Colon (tissue), 2 donors: ENCODE measurements at regions not wholly inside any gene's neighbourhood (a gene's known extent, or its start where the extent isn't known, plus 50 kb on each side); places are given as distances from the start of the nearest gene placed in this dataset.
A peak's percentile ranks its signal among the peaks of the same experiment; 100 is the strongest.

Source experiments
- FAIRE-seq: peaks from 2 replicates; lab custom pipeline; 2012; peaks lifted over from hg19 to GRCh38; lab: Jason Lieb, UNC
- donor health status: control.
- donor health status: control.

DNA sequence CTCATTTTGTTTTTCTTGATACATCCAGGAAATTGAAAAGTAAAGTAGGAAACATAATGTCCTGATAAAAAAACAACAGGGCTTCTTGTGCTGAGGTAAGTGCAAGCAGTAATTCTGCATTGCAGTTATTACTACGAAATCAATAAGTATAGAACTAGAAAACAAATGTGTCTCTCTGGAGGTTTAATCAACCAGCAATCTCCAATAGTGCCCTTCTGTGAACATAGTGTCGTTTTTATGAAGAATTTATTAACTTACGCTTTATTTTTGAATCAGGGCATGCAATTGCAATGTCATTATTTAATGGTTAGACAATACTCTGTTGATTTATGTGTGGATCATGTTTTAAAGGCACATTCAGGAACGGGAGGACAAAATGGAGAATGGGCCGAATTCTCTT lies 494.1 kb upstream of the NOVA1 start:
- no peak for FAIRE-seq

DNA sequence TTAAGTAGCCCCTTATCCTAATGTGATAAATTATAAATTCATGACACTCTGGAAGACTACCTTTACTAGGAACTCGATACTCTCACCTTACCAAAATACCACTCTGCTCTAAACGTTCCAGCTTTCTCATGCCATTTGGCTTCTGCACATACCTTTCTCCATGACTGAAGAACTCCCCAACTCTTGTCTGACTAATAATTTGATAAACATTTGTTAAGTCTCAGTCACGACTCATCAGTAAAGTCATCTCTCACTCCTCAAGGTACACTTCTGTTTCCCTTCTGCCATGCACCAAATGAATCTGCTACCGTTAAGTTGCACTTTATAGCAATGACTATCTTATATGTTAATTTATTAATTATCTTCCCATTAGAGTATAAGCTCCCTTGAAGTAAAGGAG lies 498.3 kb upstream of the NOVA1 start:
- FAIRE-seq, result no peak

DNA sequence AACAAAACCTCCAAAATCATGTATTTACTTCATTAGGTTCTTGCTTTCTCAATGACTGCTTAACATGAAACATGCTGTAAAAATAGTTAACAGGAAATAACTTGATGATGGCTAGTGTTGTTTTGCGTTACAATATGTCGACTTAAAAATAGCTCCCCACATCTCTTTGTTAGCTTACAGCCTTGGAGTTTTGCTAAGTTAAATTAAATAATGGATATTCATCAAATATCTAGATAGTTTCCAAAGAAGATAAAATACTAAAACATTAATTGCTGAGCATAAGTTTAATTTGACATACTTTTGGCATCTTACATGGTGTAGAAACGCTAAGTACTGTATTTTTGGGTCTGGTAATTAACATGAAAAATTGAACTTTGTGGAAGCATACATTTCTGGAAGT lies 500.6 kb upstream of the NOVA1 start:
- no peak for FAIRE-seq

DNA sequence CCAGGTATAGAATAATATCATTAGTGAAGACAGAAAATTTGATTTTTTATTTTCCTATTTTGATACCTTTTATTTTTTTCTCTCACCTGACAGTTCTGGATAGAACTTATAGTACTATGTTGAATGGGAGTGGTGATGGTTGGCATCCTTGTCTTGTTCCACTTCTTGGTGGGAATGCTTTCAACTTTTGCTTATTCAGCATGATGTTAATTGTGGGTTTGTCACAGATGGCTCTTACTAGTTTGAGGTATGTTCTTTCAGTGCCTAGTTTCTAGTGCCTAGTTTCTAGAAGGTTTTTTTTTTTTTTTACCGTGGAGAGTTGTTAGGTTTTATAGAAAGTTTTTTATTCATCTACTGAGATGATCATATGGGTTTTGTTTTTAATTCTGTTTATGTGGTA lies 516.3 kb upstream of the NOVA1 start:
- no peak for FAIRE-seq

DNA sequence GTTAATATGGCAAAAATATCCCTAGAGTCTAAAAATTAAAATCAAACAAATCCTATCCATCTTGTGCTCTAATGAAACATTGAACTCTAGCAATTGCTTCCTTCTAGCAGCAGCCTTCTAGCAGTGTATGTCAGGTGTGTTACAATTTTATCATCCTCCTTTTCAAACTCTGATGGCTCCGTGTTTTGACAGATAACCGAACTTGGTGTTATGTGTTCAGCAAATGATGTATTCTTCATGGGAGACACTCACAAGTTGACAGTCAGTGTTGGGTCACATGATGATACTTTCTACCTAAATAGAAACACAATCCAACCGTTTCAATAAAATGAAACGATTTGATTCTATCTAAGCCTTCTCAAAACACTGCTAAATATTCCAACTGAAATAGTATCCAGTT lies 525.3 kb upstream of the NOVA1 start:
- no peak for FAIRE-seq

DNA sequence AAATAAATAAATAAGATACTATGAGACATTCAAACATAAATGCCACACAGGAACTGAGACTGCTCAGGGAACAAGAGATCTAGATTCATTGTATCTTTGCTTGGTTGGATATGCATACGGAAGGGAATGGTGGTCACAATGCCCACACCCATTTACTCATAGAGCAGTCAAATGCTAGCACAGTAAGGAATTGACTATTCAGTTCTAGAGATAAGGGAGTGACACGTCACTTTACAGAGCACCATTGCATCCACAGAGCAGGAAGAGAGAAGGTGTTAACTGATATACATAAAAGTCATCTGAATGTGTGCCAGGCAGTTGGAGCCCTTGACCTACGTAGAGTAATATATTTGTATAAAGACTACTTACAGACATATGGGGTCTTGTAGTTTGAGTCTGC lies 530.0 kb upstream of the NOVA1 start:
- no peak for FAIRE-seq

DNA sequence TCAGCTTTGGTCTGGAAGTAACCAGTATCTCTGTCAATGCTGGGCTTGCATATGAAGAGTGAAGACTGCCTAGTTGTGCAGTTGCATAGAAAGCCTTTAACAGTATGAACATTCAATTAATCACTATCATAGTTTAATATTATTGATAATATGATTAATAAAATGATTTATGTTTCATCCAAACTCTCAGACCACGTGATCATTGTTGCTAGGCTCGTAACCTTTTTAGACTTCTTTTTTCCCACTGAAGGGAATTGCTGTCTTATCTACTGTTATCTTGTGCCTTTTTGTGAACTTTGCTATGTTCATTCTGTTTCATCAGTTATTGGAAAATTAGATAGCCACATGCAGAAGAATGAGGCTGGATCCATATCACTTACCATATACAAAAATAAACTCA lies 536.4 kb upstream of the NOVA1 start:
- no peak for FAIRE-seq

DNA sequence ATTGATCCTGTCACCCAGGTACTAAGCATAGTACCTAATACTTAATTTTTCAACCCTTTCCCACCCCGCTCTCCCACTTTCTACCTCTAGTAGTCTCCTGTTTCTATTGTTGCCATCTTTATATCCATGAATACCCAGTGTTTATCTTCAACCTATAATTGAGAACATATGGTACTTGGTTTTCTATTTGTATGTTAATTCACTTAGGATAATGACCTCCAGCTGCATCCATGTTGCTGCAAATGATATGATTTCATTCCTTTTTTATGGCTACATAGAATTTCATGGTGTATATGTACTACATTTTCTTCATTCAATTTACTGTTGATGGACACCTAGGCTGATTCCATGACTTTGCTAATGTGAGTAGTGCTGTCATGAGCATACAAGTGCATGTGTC lies 547.3 kb upstream of the NOVA1 start:
- FAIRE-seq, result no peak

DNA sequence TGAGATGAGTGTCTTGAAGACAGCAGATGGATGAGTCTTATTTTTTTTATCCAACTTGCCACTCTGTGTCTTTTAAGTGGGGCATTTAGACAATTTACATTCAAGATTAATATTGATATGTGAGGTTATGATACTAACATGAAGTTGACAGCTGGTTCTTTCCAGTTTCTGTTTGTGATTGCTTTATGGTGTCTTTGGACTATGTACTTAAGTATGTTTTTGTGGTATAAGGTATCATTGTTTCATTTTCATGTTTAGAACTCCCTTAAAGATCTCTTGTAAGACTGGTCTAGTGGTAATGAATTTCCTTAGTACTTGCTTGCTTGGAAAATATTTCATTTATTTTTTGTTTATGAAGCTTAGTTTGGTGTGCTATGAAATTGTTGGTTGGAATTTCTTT lies 550.3 kb upstream of the NOVA1 start:
- FAIRE-seq, result peak; percentile 33

DNA sequence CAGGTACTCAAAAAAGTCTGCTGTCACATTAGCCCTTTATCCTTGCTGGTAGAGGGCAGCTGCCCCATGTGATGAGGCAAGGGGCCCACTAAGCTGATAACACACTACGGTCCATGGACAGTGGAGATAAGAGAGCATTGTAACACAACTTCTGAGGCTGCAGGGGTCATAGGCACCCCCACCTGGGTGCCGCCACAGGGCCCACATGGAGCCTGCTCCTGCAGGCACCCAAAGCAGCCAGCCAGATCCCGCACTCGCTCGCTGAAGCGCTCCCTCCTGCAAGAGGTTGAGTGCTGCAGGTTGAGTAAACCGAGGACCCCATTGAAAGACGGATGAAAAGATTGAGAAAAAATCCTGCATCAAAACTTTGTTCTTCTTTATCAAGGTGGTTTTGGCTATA lies 566.3 kb upstream of the NOVA1 start:
- FAIRE-seq, result no peak

DNA sequence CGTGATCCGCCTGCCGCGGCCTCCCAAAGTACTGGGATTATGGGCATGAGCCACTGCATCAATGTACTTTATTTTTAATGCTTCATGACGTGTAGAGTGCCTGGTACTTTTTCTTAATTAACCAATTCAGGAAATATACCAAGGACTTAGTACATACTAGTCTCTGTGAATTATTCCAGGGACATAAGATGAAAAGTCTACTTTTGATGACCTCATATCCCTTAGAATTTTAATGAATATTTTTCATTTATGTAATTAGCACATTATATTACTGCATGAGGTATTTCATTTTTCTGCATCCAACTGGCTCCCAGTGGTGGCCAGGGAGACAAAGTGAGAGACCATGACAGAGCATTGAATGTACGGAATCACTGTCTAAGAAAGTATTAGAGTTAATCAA lies 577.7 kb upstream of the NOVA1 start:
- FAIRE-seq, result no peak

DNA sequence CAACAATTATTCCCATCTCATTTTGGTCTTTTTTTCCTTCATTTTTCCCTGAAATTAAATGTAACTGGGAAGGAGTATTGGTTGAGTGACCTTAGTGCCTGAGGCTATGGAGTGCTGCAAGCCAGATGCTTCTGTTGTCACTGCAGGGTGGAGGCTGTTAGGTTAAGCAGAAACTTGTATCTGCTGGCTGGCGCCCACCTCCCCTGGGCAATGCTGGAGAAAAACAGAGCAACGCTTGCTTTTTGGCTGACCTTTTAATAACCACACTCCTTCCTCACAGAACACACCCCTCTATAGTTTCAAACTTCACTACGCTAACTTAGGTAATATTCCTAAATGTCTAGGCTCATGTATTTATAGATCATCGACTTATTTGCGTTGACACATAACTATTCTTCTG lies 583.5 kb upstream of the NOVA1 start:
- FAIRE-seq, result no peak

DNA sequence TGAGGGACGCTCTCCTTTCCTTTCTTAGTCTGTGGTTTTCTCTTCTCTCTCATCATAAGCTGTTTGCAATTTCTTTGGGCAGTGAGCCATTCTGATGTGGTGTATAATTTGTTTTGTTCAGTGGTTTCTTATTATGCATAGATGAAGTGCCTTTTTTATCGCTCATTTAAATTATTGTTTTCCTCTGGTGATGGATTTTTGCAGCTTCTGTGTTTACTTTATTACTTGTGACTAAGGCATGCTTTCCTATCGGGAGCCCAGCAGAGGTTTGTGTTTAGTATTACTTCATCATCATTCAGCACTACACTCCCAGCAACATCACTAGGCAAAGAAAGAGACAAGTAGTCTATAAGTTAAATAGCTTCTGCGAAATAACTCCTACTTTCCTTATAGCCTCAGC lies 586.6 kb upstream of the NOVA1 start:
- no peak for FAIRE-seq

DNA sequence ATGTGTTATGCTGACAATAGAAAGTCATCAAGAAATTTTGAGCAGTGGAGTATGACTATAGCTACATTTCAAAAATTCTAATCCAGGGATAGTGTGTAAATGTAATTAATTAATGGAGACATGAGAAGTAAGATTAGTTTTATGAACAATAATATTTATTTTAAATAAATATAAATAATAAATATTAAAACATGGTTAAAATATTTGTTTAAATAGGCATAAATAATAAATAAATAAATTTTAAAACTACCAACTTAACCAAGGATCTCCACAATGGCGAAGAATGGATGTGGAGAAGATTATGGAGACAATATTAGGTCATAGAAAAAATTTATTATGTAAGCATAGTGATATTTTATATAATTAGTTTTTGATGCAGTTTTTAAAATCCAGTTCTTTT lies 588.2 kb upstream of the NOVA1 start:
- no peak for FAIRE-seq

DNA sequence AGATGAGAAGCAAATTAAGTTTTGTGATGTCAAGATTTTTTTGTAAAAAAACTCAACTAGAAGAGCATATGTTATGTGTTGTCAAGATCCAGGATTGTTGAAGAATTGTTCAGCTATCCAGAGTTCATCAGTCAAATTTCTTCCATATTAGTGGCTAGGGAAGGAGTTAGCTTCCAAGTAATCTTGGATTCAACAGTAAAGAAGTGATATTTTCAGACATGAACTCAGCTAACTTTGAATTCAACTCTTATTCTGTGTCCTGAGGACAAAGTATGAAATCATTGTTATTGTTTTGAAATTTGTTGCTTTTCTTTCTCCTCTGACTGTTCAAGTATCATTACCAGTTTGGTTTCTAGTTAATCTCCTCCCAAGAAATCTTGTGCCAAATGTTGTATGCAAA lies 589.3 kb upstream of the NOVA1 start:
- no peak for FAIRE-seq

DNA sequence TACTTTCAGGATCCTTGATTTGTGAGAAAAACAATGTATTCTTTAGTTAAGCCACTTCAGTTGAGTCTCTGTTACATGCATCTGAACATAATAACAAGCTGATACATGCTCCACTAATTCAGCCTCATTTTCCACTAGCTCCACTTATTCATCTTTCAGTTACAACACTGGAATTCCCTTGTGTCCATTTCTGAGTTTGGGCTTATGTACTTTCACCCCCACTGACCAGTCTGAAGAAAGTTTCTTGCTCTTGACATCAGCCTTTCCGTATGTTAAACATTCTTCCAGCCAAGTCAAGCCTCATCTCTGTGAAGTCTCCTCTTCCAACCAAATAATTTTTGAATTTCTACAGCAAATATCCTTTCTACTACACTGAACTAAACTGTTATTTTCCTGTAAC lies 592.5 kb upstream of the NOVA1 start:
- no peak for FAIRE-seq

DNA sequence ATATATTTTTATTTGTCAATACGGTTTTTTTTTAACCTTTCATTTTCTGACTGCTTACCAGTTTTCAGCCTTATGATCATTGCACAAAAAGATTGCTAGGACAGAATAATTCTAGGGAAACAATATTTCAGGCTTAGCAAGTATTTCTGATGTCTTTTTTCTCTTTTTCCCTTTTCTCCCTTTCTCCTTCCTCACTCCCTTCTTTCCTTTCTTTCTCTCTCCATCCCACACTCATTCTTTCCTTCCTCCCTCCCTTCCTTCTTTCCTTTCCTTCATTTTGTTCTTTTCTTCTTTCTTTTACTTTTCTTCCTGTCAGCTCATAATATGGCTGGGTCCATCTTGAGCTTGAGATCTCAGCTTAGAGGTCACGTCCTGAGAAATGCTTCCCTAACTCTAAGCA lies 601.4 kb upstream of the NOVA1 start:
- no peak for FAIRE-seq

DNA sequence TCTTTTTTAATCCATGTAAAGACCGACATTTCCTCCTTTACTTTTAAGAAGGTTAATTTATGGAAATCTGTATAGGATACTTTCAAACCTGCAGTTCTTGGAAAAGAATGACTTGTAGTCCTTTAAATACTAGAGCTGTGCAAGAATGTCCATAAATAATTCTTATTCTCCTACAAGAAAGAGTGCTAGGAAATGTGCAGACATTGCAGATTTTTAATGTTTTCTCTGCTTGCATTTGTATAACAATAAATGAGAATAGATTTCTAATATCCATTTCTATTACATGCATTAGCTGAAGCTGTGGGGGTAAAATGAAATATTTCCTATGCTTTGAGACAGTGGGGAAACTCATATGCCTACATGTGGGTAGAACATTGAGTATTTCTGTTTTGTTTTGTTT lies 607.2 kb upstream of the NOVA1 start:
- no peak for FAIRE-seq

DNA sequence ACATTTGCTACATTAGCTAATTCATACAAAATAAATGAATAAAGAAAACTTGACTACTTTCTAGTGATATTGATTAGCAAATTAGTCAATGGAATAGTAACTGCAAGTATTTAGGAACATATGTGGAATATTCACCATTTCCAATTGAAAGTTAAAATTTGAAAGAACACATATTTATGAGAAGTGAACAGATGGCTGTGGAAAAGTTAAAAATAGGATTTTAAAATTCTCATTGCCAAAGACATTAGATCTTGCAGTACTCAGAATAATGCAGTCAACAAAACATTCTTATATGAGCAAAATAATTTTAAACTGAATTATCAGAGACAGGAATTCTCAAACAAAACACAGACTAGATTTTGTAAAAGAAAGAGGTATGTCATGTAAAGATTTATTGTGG lies 613.9 kb upstream of the NOVA1 start:
- FAIRE-seq, result no peak

DNA sequence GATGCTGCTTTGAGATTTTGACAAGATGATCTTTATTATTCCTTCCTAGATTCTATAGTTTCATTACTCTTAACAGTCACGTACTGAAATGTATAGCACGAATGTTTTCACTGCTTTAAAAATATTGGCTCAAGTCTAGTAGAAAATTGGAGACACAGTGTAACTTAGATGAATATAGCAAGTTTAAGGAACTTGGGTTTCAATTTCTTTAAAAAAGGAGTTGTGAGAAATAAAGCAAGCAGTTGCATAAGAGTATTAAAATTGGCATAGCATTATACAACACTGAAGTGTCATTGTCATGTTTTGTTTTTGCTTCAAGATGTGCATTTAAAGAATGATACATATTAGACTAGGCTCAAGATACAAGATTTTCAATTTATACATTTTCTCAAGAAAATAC lies 624.8 kb upstream of the NOVA1 start:
- FAIRE-seq, result no peak

DNA sequence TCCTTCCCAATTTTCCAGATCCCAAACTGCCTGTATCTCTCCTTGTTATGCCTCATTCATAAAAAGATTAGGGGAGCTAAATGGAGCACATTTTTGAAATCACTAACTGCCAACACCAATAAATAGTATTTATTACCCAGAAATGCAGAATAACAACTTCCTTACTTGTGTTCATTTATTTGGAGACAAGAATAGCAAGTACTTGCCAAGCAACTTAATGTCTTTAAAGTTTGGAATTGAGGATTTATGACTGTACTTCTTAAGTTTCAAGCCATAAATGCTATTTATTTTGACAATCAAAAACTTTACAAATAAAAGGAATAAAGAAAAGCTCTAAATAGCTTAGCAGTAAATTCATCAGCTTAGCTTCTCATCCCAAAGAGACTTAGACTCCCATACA lies 626.1 kb upstream of the NOVA1 start:
- no peak for FAIRE-seq

DNA sequence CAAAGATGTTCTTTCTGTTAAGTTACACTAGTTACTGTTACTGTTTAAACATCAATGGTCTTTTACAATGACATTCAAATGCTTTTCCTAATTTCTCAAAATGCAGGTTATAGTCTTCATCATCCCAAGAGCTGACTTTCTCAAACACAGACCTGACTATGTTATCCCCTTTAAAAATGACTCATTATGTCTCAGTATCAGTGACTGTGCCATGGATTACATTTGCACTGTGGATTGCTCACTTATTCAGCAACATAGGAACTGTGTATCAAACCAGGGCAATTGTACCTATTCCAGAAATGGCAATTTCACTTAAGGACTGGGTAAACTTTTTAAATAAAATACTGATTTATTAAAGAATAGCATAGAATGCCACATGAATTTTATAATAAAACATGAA lies 630.2 kb upstream of the NOVA1 start:
- FAIRE-seq, result no peak

DNA sequence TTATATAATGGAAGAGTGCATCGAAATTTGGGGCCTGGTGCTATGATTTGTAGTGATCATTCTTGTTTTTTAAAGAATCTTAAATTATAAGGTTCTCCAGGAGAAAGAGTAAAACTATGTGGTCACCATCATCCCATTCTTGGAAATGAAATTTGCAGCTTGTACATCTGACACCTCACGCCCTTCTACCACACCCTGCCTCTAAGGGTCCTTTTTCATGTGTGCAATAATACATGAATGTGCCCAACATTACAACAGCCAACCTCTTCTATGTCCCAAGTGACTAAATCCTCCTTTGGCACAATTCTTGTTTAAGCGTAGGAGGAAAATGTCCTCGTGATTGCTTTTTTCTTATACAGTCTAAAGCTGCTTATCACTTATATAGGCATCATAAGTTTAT lies 636.5 kb upstream of the NOVA1 start:
- FAIRE-seq, result no peak

DNA sequence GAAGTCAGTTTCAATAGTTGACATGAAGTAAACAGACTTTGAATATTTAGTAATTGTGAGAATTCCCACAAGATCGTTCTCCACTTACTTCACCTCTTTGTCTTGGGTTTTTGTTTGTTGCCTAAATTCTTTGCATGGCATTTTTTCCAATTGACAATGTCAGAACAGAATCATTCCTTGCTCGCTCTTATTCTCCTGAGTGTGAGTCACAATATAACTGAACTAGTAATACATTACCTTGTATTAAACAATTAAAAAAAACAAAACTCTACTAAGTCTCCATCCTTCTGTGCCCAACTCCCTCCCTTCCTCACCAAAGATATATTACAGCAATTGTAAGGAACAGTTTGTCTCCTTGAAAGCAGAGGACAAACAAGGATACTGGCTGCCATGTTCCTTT lies 638.8 kb upstream of the NOVA1 start:
- no peak for FAIRE-seq

DNA sequence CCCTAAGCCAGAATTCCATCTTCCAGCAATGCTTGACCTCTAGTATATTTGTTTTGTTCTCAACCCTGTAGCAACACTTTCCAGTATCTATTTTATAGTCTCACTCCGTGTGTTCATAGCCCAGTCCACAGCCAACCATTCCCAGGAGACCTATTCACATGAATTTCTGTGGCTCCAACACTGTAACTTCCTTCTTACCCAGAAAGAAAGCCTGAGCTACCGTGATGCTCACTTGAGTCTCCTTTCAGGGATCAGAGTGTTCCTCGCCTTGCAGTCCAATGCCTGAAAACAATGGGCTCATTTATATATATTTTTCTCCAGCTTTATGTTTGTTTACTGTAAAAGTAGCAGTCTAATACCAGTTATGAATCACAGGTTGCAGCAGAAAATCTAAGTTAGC lies 645.0 kb upstream of the NOVA1 start:
- no peak for FAIRE-seq

DNA sequence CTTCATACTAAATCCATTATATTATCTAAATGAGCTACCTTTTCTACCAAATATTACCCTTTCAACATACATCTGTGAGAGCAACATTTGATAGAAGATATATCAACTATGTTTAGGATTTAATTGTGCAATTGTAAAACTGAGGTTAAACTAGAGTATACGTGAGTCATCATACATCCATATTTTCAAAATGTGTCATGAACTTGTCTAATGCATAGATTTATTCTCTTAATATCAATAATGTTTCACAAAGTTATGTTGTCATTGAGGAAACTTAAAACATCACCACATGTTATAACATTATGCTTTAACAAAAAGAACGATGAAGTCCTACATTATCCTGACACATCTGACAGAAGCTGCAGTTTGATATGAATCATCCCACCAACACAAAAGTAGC lies 645.5 kb upstream of the NOVA1 start:
- no peak for FAIRE-seq
